ENCODE measurements at regions not wholly inside any gene's neighbourhood (a gene's known extent, or its start where the extent isn't known, plus 50 kb on each side); places are given as distances from the start of the nearest gene placed in this dataset.

DNA sequence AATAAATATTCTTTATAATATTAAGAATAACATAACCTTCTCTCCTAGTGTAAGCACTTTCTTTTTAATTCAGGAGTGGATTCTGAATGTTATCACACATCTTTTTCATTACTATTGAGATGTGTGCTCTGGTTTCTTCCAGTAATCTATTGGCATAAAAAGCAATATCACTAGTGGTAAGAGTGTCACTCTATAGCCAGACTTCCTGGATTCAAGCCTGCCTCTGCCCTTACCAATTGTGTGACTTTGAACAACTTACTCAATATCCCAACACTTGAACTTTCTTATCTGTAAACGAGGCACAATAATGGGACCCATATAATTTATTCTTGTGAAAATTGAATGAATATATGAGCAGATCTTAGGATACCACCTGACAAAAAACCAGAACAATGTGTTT is 71.0 kb downstream of the SEM1 start:
- no peak for ATAC-seq (ENCODE audit: poor library complexity)
- no peak for DNase-seq
- intact Hi-C loops (cut with DNase I), result no loop called here

DNA sequence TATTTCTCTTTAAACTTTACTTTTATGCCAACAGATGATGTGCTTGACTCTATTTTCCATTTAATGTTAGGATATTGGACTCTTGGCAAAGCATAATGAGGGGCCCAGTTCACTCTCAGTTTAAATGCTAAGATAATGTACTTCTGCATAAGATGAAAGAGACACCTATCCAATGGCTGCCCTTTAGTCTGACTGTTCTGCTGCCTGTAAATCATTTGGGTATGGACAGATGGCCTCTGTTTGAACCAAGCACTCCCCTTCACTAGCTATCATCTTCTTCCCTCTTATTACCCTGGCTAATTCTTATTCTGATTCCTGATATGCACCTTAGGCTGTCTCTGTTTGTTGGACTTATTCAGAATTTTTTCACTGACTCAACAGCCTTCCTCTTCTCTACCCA is 72.1 kb downstream of the SEM1 start:
- ATAC-seq (ENCODE audit: poor library complexity) (no peak), DNase-seq (no peak)
- intact Hi-C loops (cut with DNase I), result no loop called here

GRCh38 chr7:96636979-96637378 is 72.7 kb downstream of the SEM1 start:
- ATAC-seq (ENCODE audit: poor library complexity) (peak; percentile 69), DNase-seq (no peak)
- intact Hi-C loops (cut with DNase I), result no loop called here

GRCh38 chr7:96636342-96636860 is 73.2 kb downstream of the SEM1 start:
- intact Hi-C loops (cut with DNase I), result no loop called here
- no peak for ATAC-seq (ENCODE audit: poor library complexity)
- DNase-seq, result no peak

- intact Hi-C loops (cut with DNase I), result no loop called here
- DNase-seq (no peak), ATAC-seq (ENCODE audit: poor library complexity) (no peak)
These were observed 79.8 kb downstream of the SEM1 start for GRCh38 chr7:96629884-96630283.

GRCh38 chr7:96624954-96625353 is 84.7 kb downstream of the SEM1 start:
- intact Hi-C loops (cut with DNase I), result no loop called here
- ATAC-seq (ENCODE audit: poor library complexity) (no peak), DNase-seq (no peak)

DNA sequence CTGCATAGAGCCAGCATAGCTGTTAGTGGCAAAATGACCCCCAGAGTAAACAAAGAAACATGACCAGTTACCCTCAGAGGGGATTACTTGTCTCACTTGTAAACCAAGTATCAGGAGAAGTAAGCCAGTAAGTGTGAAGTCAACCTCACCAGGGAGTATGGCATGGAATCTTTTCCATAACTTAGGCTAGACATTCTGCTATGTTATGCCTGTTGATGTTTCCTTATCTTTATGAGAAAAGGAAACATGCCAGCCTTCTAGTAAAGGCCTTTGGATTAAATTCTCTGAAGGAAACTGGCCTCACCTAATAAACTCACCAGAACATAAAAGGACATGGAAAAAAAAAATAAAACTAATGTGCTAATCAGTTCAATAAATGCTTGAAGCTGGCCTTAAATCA is 87.7 kb downstream of the SEM1 start:
- DNase-seq (no peak), ATAC-seq (ENCODE audit: poor library complexity) (no peak)
- intact Hi-C loops (cut with DNase I), result no loop called here

GRCh38 chr7:96614154-96614867 is 95.3 kb downstream of the SEM1 start:
- DNase-seq (no peak), ATAC-seq (ENCODE audit: poor library complexity) (no peak)
- intact Hi-C loops (cut with DNase I), result no loop called here

GRCh38 chr7:96612034-96612433 is 97.6 kb downstream of the SEM1 start:
- no peak for ATAC-seq (ENCODE audit: poor library complexity)
- intact Hi-C loops (cut with DNase I), result no loop called here
- no peak for DNase-seq

DNA sequence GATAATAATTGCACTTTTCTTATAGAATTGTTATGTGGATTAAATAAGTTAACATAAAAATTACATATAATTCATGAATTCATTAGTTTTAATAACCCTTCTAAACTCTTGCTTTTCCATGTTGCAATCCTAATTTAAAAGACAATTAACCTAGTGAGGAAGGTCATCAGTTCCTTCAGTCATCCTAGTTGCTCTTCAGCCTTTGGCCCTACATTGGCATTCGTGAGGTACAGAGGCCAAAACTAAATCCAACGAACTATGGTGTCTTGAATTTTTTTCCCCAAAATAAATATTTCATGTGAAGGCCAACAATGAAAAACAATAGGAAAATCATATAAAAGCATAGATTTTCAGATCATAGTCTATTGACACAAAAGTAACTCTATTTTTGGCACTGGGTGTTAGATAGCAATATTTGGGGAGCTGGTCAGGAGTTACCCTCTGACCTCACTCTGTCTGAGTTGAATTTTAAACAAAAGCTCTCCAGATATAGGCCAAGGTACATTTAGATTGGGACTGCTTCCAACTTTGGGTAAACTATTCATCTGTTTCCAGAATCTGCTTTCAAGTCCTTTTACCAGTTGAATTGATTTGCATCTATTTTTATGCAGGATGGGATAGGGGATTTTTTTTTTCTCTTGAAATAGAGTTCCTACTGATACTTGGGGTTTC is 104.5 kb downstream of the SEM1 start:
- DNase-seq (no peak), ATAC-seq (ENCODE audit: poor library complexity) (no peak)
- intact Hi-C loops (cut with DNase I), result no loop called here

DNA sequence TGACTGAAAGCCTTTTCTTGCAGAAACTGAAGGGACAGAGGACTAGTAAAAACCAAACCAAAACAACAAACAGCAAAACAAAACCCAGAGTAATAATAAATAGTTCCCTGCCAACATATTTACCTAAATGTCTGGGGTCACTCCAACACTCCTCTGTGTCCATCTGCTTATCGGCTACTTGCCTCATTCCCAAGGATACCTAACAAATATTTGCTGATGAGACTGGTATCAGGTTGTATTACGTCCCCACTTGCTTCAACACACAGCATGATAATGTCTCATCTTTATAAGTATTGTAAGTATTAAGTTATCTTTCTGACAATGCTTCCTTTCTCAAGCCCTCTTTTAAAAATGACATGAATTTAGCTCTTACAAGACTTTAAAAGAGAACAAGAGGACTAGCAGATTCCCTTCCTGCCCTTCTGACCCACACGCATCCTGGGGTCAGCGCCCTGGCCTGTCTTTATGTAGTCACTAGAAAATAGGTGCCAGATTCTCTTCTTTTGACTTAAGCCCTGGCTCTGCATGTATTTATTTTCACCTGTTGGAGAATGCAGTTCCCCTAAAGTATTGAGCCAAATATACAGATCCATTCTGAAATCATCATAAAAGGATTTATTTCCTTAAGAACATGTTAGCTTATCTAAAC is 110.2 kb downstream of the SEM1 start:
- ATAC-seq (ENCODE audit: poor library complexity) (no peak), DNase-seq (no peak)
- intact Hi-C loops (cut with DNase I), result no loop called here

- no peak for ATAC-seq (ENCODE audit: poor library complexity)
- intact Hi-C loops (cut with DNase I), result no loop called here
- DNase-seq, result no peak
These were observed 111.2 kb downstream of the SEM1 start for GRCh38 chr7:96598421-96598820.

GRCh38 chr7:96596120-96596826 is 113.4 kb downstream of the SEM1 start:
- ATAC-seq (ENCODE audit: poor library complexity), result no peak
- no peak for DNase-seq

GRCh38 chr7:96591900-96592676 is 117.6 kb downstream of the SEM1 start:
- ATAC-seq (ENCODE audit: poor library complexity) (no peak), DNase-seq (no peak)
- intact Hi-C loops (cut with DNase I), result no loop called here

More at GRCh38 chr7:96596120-96596826, 113.4 kb downstream of the SEM1 start:
- intact Hi-C loops (cut with DNase I), result no loop called here

DNA sequence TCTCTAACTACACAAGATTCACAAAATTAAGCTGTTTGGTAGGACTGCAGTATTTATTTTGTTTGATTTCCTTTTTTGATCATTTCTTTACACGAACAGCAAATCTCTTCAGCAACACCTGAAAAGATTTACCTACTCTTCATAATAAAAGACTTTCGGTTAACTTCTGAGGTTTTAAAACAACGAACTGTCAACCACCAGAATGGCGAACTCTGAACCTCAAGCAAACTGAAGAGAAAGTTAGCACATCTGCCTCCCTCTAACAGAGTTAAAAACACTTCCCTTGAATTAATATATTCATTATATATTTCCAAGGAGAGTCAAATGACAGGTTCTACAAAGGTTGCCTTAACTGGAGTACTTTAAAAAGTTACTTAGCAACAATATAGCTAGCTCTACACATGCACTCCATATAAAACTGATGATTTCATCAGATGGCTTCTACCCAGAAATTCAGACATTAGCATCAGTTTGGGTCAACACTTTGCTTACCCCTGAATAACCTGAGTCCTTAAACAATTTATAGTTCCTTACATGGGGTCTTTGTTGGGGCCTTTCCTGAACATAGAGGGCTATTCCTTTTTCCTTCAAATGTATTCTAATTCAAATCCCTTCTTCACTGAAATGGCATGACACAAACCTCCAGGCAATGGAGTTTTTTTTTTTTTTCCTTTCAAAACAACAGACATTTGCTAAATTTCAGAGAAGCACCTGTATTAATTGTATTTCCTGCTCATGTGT is 118.3 kb downstream of the SEM1 start:
- DNase-seq (no peak), ATAC-seq (ENCODE audit: poor library complexity) (no peak)
- intact Hi-C loops (cut with DNase I), result no loop called here

DNA sequence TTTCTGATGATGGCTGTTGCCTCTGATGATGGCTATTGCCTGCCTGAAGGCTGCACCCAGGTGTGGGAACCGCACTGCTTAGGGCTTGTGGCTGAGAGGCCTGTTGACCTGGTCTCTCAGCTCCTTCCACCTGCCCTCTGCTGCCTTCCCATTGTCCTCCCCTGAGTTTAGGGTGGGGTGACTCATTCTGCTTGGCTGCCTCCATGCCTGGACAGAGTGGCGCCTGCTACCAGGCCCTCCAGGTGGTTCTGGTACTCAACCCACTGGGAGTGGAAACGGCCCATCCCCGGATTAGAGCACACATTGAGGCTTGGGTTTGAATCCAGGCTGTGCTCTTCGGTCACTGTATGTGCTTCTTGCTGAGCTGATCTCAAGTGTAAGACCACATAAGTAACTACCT is 120.6 kb downstream of the SEM1 start:
- DNase-seq, result peak; percentile 27
- ATAC-seq (ENCODE audit: poor library complexity), result no peak
- intact Hi-C loops (cut with DNase I), result no loop called here

GRCh38 chr7:96579119-96579518 is 130.5 kb downstream of the SEM1 start:
- no peak for ATAC-seq (ENCODE audit: poor library complexity)
- DNase-seq, result no peak
- intact Hi-C loops (cut with DNase I), result no loop called here

DNA sequence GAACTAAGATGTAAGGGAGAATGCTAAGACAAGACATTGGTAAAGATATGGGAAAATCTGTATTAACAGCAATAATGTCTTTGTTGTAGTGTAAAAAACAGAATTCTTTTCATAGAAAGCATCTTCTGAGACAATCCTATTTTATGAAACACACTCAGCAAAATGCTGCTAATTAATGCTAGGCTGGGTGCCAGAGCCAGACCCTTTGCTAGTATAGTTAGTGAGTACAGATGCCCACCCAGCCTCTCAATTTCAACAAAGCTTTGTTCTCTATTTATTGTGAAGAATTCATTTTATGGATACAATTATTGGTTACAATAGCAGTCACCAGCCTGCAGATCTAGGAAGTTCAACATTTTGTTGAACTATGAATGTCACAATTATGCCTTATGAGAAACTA is 131.0 kb downstream of the SEM1 start:
- ATAC-seq (ENCODE audit: poor library complexity) (no peak), DNase-seq (no peak)
- intact Hi-C loops (cut with DNase I), result no loop called here
